Activated naive CD4-positive, alpha-beta T cell treated with anti-CD3 and anti-CD28 coated beads, Interleukin-2, amount 50 U/mL, for 72 hours (primary cell): ENCODE measurements at regions not wholly inside any gene's neighbourhood (a gene's known extent, or its start where the extent isn't known, plus 50 kb on each side); places are given as distances from the start of the nearest gene placed in this dataset.

Experiments
- ATAC-seq, 2 donors: fragments of 150-1000 bp; cut with Tn5 transposase; 2 replicates each; pipeline ENCODE4 v1.10.0; 2021; ENCODE audit warnings: mild to moderate bottlenecking in 2 of 2, moderate library complexity in 2 of 2
- DNase-seq, 2 donors: peaks; one replicate each; pipeline ENCODE4 v3.0.0; 2021 to 2022; ENCODE audit warnings: low spot score in 2 of 2
- H3K27ac Mint-ChIP-seq, 2 donors: one replicate each; pipeline ENCODE4 v1.8.0; 2022; ENCODE audit warnings: mild to moderate bottlenecking in 2 of 2, mixed read lengths in 2 of 2
- H3K36me3 Mint-ChIP-seq, 2 donors: one replicate each; pipeline ENCODE4 v1.8.0; 2022; ENCODE audit warnings: mixed read lengths in 2 of 2
- H3K9me3 Mint-ChIP-seq, 2 donors: one replicate each; pipeline ENCODE4 v1.8.0; 2022; ENCODE audit warnings: mixed read lengths in 2 of 2

DNA sequence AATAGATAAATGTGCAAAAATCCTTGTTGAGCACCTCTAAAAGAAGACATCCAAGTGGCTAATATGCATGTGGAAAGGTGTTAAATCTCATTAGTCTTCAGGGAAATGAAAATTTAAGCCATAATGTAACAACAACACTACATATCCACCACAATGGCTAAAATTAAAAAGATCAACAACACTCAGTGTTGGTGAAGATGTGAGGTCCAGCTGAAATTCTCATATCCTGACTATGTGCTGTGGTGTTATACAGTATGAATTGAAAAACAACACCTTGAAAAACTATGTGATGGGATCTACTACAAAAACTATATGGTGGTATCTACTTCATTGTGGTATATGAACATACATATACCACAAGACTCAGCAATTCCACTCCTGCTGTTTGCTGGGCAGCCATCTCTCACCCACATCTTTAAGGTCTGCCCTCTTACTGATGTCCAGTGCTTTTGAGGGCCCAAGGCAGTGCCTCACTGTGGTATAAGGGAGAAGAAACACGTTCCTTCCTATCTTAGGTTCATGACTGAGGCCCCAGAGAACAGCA is 146.4 kb downstream of the CD83 start:
- H3K27ac Mint-ChIP-seq = no peak overlapping the region
- DNase-seq = no peak
- peaks cover 8 to 10% of the 10 kb centered on the region in 2 donors for H3K9me3 Mint-ChIP-seq
- H3K36me3 Mint-ChIP-seq = peaks cover 12 to 19% of the 10 kb centered on the region in 2 donors
- ATAC-seq = no peak

DNA sequence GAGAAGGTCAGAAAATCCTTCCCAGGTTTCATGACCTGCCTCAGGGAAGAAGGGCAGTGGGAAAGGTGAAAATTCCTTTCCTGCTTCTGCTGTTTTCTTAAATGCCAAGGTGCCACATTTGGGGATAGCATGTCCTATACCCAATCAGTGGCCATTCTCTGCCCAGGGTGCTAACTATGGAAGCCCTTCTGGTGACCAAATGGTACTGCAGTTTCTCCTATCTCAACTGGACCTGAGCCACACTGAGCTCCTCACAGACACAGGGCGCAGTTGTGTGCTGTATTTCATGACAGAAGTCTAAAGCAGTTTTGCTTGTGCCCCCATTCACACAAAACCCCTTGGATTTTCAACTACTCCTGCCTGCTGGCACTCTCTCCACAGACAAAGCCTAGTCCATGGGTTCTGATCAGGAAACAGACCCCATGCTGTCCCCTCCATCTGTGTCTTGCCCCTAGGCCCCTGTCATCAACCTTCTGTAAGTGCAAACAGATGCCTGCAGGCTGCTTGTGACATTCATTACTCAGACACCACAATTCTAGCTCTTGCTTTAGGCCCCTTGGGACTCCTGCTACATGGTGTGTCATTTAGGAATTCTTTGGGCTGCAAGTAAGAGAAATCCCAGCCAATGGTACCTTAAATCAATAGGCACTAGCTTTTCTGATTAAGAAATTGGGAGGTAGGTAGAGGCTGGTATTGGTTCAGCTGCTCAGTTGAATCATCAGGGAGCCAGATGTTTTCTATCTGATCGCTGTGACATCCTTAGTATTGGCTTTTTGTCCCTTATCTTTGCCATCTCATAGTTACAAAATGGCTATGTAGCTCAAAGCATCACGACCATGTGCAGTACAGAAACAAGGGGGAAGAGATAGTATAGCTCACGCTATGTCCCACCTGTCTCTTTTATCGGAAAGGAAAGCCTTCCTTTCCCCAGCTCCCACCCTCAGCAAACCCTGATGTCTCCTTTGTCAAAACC is 147.8 kb downstream of the CD83 start:
- ATAC-seq (no peak), DNase-seq (no peak)
- peaks cover 8 to 10% of the 10 kb centered on the region in 2 donors for H3K9me3 Mint-ChIP-seq
- H3K36me3 Mint-ChIP-seq = peaks cover 11 to 12% of the 10 kb centered on the region in 2 donors
- H3K27ac Mint-ChIP-seq = no peak overlapping the region

DNA sequence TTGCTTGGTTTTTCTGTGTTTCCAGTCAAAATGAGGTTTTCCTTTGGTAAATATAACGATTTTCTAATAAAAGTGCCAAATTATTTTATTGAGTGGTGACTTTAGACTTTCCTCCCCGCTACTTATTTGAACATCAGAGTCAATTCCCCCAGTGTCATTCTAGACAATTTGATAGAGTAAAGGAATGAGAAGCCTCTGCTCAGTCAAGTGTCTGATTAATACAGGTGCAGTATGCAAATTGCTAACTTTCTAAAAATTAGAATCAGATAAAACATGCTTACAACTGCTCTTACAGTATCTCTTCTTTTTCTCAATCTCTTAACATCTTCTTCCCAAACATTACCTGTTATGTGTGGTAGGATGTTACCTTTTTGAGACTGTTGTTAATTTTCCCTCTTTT is 148.7 kb downstream of the CD83 start:
- DNase-seq = no peak
- no peak for ATAC-seq
- Mint-ChIP-seq H3K36me3 (peaks cover 8 to 11% of the 10 kb centered on the region in 2 donors), H3K27ac (no peak overlapping the region), H3K9me3 (peaks cover 8 to 10% of the 10 kb centered on the region in 2 donors)

DNA sequence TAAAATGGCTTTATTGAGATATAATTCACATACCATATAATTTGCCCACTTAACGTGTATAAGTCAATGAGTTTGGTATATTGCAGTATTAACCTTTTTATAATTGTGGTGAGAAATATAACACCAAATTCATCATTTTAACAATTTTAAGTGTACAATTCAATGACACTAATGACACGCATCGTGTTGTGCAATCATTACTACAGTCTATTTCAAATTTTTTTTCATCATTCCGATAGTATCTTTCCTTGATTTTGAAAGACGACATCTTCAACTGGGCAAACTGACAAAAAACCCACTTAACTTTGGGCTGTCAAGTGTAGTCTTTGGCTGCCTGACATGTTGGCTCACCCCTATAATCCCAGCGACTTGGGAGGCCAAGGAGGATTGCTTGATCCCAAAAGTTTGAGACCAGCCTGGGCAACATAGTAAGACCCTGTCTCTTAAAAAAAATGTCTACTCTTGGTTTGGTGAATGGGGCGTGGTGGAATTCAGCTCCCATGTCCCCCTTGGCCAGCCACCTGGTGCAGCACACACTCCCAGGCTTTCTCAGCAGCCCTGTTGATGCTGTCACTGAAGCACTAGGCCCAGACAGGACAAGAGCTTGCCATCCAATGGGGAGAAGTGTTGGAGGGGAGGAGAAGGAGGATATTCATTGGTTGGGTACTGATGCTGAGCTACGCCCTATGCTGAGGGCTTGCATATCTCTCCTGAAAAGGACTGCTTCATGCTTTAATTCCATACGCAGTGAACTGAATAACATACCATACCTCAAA is 150.5 kb downstream of the CD83 start:
- Mint-ChIP-seq H3K27ac (no peak overlapping the region), H3K9me3 (peaks cover 8 to 17% of the 10 kb centered on the region in 2 donors), H3K36me3 (peaks cover 8 to 15% of the 10 kb centered on the region in 2 donors)
- DNase-seq = no peak
- no peak for ATAC-seq

- Mint-ChIP-seq H3K36me3 (peaks cover under 1 to 7% of the 10 kb centered on the region in 2 donors), H3K9me3 (peaks cover under 1 to 14% of the 10 kb centered on the region in 2 donors), H3K27ac (no peak overlapping the region)
- no peak for ATAC-seq
- DNase-seq = no peak
Observed at GRCh38 chr6:14269436-14269835, 151.9 kb downstream of the CD83 start.

DNA sequence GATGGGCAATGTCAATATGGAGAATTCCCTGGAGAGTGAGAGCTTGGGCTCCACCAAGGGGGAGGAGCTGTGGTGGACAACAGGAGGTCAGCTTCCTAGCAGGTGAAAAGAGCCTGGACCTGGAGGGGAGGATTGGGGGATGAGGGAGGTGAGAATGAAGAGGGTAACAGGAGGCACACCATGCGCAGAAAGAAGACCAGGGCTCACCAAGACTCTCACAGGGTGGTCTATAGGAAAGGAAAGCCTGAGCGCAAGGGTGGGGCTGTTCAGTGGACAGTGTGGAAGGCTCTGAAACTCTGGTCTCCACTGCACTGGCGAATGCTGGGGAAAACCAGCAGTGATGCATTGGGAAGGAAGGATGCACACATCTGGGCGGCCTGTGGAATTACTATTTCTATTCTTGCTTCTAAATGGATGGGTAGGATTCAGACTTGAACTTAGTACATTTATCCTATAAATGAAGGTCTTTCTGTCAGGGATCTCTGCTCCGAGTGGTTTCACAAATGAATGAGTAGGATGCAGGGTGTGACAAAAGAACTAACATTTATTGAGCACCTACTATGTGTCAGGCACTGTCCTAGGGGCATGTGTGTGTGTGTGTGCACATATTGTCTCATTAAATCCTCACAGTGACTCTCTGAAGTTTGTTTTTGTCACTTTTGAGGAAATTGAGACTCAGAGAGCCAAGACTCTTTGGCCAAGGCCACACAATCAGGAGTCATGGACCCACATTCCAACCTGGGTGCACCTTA is 152.7 kb downstream of the CD83 start:
- no peak for ATAC-seq
- peaks cover 0 to 5% of the 10 kb centered on the region in 2 donors for H3K36me3 Mint-ChIP-seq
- peaks cover 0 to 14% of the 10 kb centered on the region in 2 donors for H3K9me3 Mint-ChIP-seq
- no peak overlapping the region for H3K27ac Mint-ChIP-seq
- no peak for DNase-seq

GRCh38 chr6:14270925-14271788 is 153.6 kb downstream of the CD83 start:
- peaks cover 0 to 5% of the 10 kb centered on the region in 2 donors for H3K36me3 Mint-ChIP-seq
- H3K27ac Mint-ChIP-seq = peak overlapping the region; percentile 59 to 75
- peak; percentile 40 to 90 for DNase-seq
- peak; percentile 93 to 95 for ATAC-seq
- H3K9me3 Mint-ChIP-seq = peaks cover 0 to 14% of the 10 kb centered on the region in 2 donors

DNA sequence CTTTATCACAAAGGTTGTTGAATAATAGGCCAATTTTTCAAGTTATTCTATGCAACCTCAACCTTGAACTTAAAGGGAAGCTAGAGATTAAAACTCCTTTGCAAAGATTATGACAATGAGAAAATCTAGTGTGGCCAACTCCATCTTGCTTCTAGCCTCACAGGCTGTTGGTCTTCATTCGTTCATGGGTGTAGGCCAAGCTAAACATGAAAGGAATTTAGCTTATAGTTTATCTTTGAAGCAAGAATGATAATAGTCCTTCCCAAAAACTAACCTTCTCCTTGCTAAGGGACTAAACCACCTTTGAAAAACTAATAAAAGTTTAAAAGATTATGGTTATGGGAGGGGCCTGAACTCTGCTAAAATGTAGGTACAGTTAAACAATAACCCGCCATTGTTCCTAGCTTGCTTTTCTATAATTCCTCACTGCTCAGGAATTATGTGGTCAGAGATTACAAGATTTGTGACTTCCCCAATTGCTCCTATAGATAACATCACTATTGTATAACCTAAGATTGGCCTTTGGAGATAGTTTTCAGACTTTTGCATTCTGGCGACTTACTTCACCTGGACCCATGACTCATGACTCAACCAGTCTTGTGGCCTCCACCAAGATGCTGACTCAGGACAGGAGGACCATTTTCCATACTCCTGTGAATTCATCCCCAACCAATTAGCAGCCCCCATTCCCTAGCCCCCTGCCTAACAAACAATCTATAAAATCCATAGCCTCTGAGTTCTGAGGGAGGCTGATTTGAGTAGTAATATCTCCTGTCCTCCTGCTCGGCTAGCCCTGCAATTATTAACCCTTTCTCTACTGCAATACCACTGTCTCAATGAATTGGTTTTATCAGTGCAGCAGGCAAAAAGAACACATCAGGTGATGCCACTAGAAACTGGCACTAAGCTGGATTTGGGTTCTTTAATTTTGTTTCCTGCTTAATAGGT is 154.5 kb downstream of the CD83 start:
- DNase-seq = no peak
- Mint-ChIP-seq H3K27ac (peak overlapping the region in 1 of 2 donors; percentile 59), H3K36me3 (peaks cover 0 to 5% of the 10 kb centered on the region in 2 donors), H3K9me3 (peaks cover 0 to 9% of the 10 kb centered on the region in 2 donors)
- no peak for ATAC-seq

DNA sequence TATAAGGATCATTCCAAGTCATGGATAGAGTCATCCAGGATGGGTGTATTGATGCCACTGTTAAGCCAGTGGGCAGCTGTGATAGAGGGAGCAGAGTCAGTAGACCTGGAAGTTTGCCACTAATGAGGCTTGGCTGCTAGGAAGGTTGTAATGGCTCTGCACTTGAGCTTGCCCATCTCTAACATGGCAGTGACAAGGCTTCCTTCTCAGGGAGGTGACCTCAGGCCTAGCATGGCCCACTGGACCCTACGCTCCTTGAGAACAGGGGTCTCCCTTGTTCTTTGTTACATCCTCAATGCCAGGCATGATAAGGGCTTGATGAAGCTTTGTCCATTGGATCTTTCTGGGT is 155.1 kb downstream of the CD83 start:
- no peak for ATAC-seq
- peaks cover 0 to 9% of the 10 kb centered on the region in 2 donors for H3K9me3 Mint-ChIP-seq
- H3K36me3 Mint-ChIP-seq = peaks cover 0 to 5% of the 10 kb centered on the region in 2 donors
- no peak for DNase-seq
- H3K27ac Mint-ChIP-seq = no peak overlapping the region

- Mint-ChIP-seq H3K27ac (no peak overlapping the region), H3K36me3 (peaks cover 0 to 5% of the 10 kb centered on the region in 2 donors), H3K9me3 (peaks cover 0 to 9% of the 10 kb centered on the region in 2 donors)
- ATAC-seq (no peak), DNase-seq (no peak)
Observed at GRCh38 chr6:14273191-14273590, 155.6 kb downstream of the CD83 start.

- H3K36me3 Mint-ChIP-seq = peaks cover 0 to 5% of the 10 kb centered on the region in 2 donors
- no peak for ATAC-seq
- DNase-seq = no peak
- peaks cover 0 to 9% of the 10 kb centered on the region in 2 donors for H3K9me3 Mint-ChIP-seq
- no peak overlapping the region for H3K27ac Mint-ChIP-seq
Observed at GRCh38 chr6:14274016-14274415, 156.4 kb downstream of the CD83 start.

DNA sequence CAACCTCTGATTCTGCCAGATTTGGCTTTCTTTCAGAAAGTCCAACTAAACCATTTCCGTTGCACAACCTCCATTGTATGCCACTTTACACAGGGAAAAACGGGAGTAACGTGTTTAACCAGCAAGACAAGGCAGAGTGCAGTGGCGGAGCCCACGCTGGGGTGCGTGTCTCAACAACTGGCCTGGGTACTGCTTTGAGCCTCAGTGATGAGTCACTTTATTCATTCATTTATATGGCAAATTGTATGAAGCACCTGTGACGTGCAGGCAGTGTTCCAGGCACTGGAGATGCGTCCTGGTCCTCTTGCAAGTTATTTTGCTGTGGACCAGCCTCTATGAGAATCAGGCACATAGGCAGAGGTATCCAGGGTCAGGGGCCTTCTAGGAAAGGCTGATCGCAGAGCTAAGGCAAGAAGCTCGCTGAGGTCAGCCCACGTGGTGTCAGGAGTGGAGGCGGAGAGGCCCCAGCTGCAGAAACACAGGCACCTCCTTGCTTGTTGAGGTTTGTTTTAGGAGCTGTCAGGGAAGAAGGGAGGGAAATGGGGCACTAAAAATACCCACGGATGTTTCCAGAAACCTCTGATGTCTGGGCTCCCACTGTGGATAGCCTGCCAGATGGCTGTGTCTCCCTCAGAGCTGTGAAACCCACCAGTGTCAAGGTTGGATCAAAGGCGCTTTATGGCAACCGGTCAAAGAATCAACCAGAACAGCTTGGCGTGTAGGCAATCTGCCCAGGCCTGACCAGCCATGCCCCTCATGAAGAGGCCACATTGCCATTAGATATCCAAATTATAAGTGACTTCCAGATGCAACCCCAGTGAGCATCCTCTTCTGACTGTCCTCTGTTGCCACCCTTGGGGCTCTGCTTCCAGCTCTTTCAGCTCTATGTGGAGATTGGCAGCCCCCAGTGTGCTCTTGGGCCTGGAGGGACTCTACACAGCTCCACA is 157.2 kb downstream of the CD83 start:
- Mint-ChIP-seq H3K36me3 (peaks cover 0 to 9% of the 10 kb centered on the region in 2 donors), H3K27ac (peak overlapping the region; percentile 14 to 79), H3K9me3 (peaks cover 0 to 9% of the 10 kb centered on the region in 2 donors)
- DNase-seq (no peak), ATAC-seq (no peak)

- ATAC-seq = no peak
- Mint-ChIP-seq H3K27ac (peak overlapping the region; percentile 14 to 79), H3K36me3 (peaks cover 0 to 9% of the 10 kb centered on the region in 2 donors), H3K9me3 (peaks cover 0 to 9% of the 10 kb centered on the region in 2 donors)
- DNase-seq = no peak
Observed at GRCh38 chr6:14275493-14275851, 157.9 kb downstream of the CD83 start.

- Mint-ChIP-seq H3K9me3 (peaks cover 0 to 9% of the 10 kb centered on the region in 2 donors), H3K36me3 (peaks cover 0 to 9% of the 10 kb centered on the region in 2 donors), H3K27ac (peak overlapping the region in 1 of 2 donors; percentile 79)
- DNase-seq (no peak), ATAC-seq (no peak)
Observed at GRCh38 chr6:14276071-14276470, 158.5 kb downstream of the CD83 start.
